Hepatocyte (in vitro differentiated cells): ENCODE measurements at regions not wholly inside any gene's neighbourhood (a gene's known extent, or its start where the extent isn't known, plus 50 kb on each side); places are given as distances from the start of the nearest gene placed in this dataset.

Experiments
- EZH2 ChIP-seq: fragments of 200-600 bp; sonication (generic); IDR thresholded peaks from 2 replicates; pipeline ENCODE4 v1.6.1; 2016; ENCODE audit warnings: antibody characterized with exemption, mild to moderate bottlenecking, borderline replicate concordance
- EZH2phosphoT487 ChIP-seq: fragments of 200-600 bp; sonication (generic); IDR thresholded peaks from one replicate; pipeline ENCODE4 v1.6.1; 2018; ENCODE audit warnings: antibody characterized with exemption, mild to moderate bottlenecking, low read depth, moderate library complexity; ENCODE audit not compliant: unreplicated experiment, severe bottlenecking
- TF ChIP-seq, protein P1 (sequence below): fragments of 200-600 bp; sonication (generic); IDR thresholded peaks from 2 replicates; pipeline ENCODE4 v1.5.1; 2016; ENCODE audit warnings: antibody characterized with exemption, mild to moderate bottlenecking; ENCODE audit not compliant: poor library complexity

DNA sequence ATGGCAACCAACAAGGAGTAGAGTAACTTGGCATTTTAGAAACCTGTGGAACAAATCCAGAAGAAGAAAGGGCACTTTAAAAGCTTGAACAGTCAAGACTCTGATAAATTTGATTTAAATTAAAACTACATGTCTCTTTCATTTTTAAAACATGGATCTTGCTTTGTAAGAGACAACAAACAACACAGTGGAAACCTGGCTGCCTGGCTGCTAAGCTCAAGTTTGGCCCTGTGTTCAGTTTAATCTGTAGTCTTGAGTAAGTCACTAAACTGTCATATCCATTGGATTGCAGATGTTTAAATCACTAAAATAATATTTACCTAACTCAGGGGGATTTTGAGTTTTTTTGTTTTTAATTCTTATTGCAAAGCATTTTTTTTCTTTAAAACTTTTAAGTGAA lies 374.9 kb upstream of the SEMA3D start:
- TF ChIP-seq, protein P1, sequence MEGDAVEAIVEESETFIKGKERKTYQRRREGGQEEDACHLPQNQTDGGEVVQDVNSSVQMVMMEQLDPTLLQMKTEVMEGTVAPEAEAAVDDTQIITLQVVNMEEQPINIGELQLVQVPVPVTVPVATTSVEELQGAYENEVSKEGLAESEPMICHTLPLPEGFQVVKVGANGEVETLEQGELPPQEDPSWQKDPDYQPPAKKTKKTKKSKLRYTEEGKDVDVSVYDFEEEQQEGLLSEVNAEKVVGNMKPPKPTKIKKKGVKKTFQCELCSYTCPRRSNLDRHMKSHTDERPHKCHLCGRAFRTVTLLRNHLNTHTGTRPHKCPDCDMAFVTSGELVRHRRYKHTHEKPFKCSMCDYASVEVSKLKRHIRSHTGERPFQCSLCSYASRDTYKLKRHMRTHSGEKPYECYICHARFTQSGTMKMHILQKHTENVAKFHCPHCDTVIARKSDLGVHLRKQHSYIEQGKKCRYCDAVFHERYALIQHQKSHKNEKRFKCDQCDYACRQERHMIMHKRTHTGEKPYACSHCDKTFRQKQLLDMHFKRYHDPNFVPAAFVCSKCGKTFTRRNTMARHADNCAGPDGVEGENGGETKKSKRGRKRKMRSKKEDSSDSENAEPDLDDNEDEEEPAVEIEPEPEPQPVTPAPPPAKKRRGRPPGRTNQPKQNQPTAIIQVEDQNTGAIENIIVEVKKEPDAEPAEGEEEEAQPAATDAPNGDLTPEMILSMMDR: no peak
- TF ChIP-seq EZH2phosphoT487 (no peak), EZH2 (no peak)
